BLaER1 treated with 17β-estradiol and CSF1 and Interleukin-3, amounts not matched to agents 10 nM and 100 nM (cell line): ENCODE measurements at regions not wholly inside any gene's neighbourhood (a gene's known extent, or its start where the extent isn't known, plus 50 kb on each side); places are given as distances from the start of the nearest gene placed in this dataset.

ENCODE experiments used
- H3K27ac ChIP-seq, 11 experiments: shearing (Covaris generic); formaldehyde crosslinking; 2 replicates each; pipeline ENCODE4 v1.8.1; 2022
- H3K27me3 ChIP-seq, 11 experiments: shearing (Covaris generic); formaldehyde crosslinking; 2 replicates each; pipeline ENCODE4 v1.8.1; 2022
- H3K36me3 ChIP-seq, 11 experiments: shearing (Covaris generic); formaldehyde crosslinking; 2 replicates each; pipeline ENCODE4 v1.8.1; 2022
- H3K4me1 ChIP-seq, 10 experiments: shearing (Covaris generic); formaldehyde crosslinking; 2 replicates each; pipeline ENCODE4 v1.8.1; 2022
- H3K4me2 ChIP-seq, 11 experiments: shearing (Covaris generic); formaldehyde crosslinking; 2 replicates each; pipeline ENCODE4 v1.8.1; 2022
- H3K4me3 ChIP-seq, 10 experiments: shearing (Covaris generic); formaldehyde crosslinking; 2 replicates each; pipeline ENCODE4 v1.8.1; 2022
- H3K9ac ChIP-seq, 11 experiments: shearing (Covaris generic); formaldehyde crosslinking; 2 replicates each; pipeline ENCODE4 v1.8.1; 2022
- H3K9me3 ChIP-seq, 11 experiments: shearing (Covaris generic); formaldehyde crosslinking; replicated peaks in 1 of 11; 2 replicates each; pipeline ENCODE4 v1.8.1; 2022
- H4K20me1 ChIP-seq, 11 experiments: shearing (Covaris generic); formaldehyde crosslinking; 2 replicates each; pipeline ENCODE4 v1.8.1; 2022
- Cebpa-rat ChIP-seq, 11 experiments: shearing (Covaris generic); IDR thresholded peaks; 2 replicates each; pipeline ENCODE4 v1.8.1; 2022

- Histone ChIP-seq H3K4me1 (no peaks in the 10 kb centered on the region), H3K4me3 (no peak overlapping the region), H3K9ac (no peak overlapping the region), H3K4me2 (no peak overlapping the region), H3K36me3 (no peaks in the 10 kb centered on the region), H3K27ac (no peak overlapping the region), H4K20me1 (no peaks in the 10 kb centered on the region), H3K27me3 (no peaks in the 10 kb centered on the region), H3K9me3 (no peaks in the 10 kb centered on the region)
- TF ChIP-seq Cebpa-rat (IDR thresholded peaks at IDR 0.05), result no peak
These were observed 76.9 kb upstream of the CAV2 start for GRCh38 chr7:116422683-116423082.

GRCh38 chr7:116423499-116423898 is 76.0 kb upstream of the CAV2 start:
- Histone ChIP-seq H3K36me3 (no peaks in the 10 kb centered on the region), H3K4me2 (no peak overlapping the region), H3K4me1 (no peaks in the 10 kb centered on the region), H3K9ac (no peak overlapping the region), H3K27me3 (no peaks in the 10 kb centered on the region), H3K27ac (no peak overlapping the region), H3K9me3 (no peaks in the 10 kb centered on the region), H3K4me3 (no peak overlapping the region), H4K20me1 (no peaks in the 10 kb centered on the region)
- no peak for TF ChIP-seq Cebpa-rat (IDR thresholded peaks at IDR 0.05)

GRCh38 chr7:116425647-116426209 is 73.8 kb upstream of the CAV2 start:
- no peak overlapping the region for H3K27ac ChIP-seq
- no peaks in the 10 kb centered on the region for H4K20me1 ChIP-seq
- no peak overlapping the region for H3K4me2 ChIP-seq

GRCh38 chr7:116426428-116427156 is 72.9 kb upstream of the CAV2 start:
- Histone ChIP-seq H4K20me1 (no peaks in the 10 kb centered on the region), H3K27me3 (no peaks in the 10 kb centered on the region), H3K4me3 (no peak overlapping the region), H3K9ac (no peak overlapping the region), H3K4me2 (no peak overlapping the region), H3K36me3 (no peaks in the 10 kb centered on the region), H3K4me1 (no peaks in the 10 kb centered on the region), H3K27ac (no peak overlapping the region), H3K9me3 (no peaks in the 10 kb centered on the region)
- TF ChIP-seq Cebpa-rat (IDR thresholded peaks at IDR 0.05), result no peak

More at GRCh38 chr7:116425647-116426209, 73.8 kb upstream of the CAV2 start:
- H3K9ac ChIP-seq, result no peak overlapping the region
- no peaks in the 10 kb centered on the region for H3K36me3 ChIP-seq
- H3K4me3 ChIP-seq, result no peak overlapping the region
- H3K4me1 ChIP-seq, result no peaks in the 10 kb centered on the region
- no peaks in the 10 kb centered on the region for H3K9me3 ChIP-seq
- H3K27me3 ChIP-seq, result no peaks in the 10 kb centered on the region
- TF ChIP-seq Cebpa-rat (IDR thresholded peaks at IDR 0.05), result no peak

- no peak overlapping the region for H3K4me3 ChIP-seq
- H4K20me1 ChIP-seq, result no peaks in the 10 kb centered on the region
- H3K4me1 ChIP-seq, result no peaks in the 10 kb centered on the region
- no peaks in the 10 kb centered on the region for H3K36me3 ChIP-seq
- H3K4me2 ChIP-seq, result no peak overlapping the region
- H3K27ac ChIP-seq, result no peak overlapping the region
- H3K9me3 ChIP-seq, result no peaks in the 10 kb centered on the region
- H3K27me3 ChIP-seq, result no peaks in the 10 kb centered on the region
- H3K9ac ChIP-seq, result no peak overlapping the region
- no peak for TF ChIP-seq Cebpa-rat (IDR thresholded peaks at IDR 0.05)
These were observed 69.4 kb upstream of the CAV2 start for GRCh38 chr7:116429986-116430619.

- no peaks in the 10 kb centered on the region for H3K36me3 ChIP-seq
- no peak overlapping the region for H3K27ac ChIP-seq
- no peak overlapping the region for H3K4me3 ChIP-seq
These were observed 67.6 kb upstream of the CAV2 start for GRCh38 chr7:116431787-116432526.

GRCh38 chr7:116432527-116432916 is 67.0 kb upstream of the CAV2 start:
- H3K36me3 ChIP-seq, result no peaks in the 10 kb centered on the region
- no peak overlapping the region for H3K4me2 ChIP-seq
- no peak overlapping the region for H3K9ac ChIP-seq

More at GRCh38 chr7:116431787-116432526, 67.6 kb upstream of the CAV2 start:
- Histone ChIP-seq H3K9me3 (peaks cover 0 to 4% (median 0%) of the 10 kb centered on the region in 11 experiments; a peak in 1 of 22 replicates), H3K4me1 (no peaks in the 10 kb centered on the region), H3K9ac (no peak overlapping the region), H3K27me3 (no peaks in the 10 kb centered on the region), H4K20me1 (no peaks in the 10 kb centered on the region), H3K4me2 (no peak overlapping the region)
- no peak for TF ChIP-seq Cebpa-rat (IDR thresholded peaks at IDR 0.05)

DNA sequence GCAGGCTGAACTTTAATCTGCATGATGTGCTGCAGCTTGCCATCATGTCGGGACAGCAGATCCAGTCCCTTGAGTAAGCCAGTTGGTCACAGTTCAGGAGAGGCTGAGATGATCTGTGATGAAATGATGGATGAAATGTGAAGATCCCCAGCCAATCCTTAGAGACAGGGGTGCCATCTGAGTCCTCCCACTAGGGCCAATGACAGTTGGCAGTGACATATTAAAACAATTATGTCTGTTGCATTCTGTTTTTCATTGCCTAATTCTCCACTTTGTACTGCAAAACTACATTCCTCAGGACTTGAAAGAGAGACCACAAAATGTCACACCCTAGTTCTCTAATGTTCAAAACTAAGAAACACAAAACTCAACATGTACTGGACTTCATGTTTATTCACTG is 66.3 kb upstream of the CAV2 start:
- no peaks in the 10 kb centered on the region for H3K4me1 ChIP-seq
- H3K27me3 ChIP-seq, result no peaks in the 10 kb centered on the region
- H4K20me1 ChIP-seq, result no peaks in the 10 kb centered on the region
- no peak overlapping the region for H3K9ac ChIP-seq
- peaks cover 0 to 4% (median 0%) of the 10 kb centered on the region in 11 experiments; a peak in 1 of 22 replicates for H3K9me3 ChIP-seq
- no peak overlapping the region for H3K27ac ChIP-seq
- H3K4me3 ChIP-seq, result no peak overlapping the region
- TF ChIP-seq Cebpa-rat (IDR thresholded peaks at IDR 0.05), result no peak
- H3K36me3 ChIP-seq, result no peaks in the 10 kb centered on the region
- H3K4me2 ChIP-seq, result no peak overlapping the region

More at GRCh38 chr7:116432527-116432916, 67.0 kb upstream of the CAV2 start:
- H3K9me3 ChIP-seq, result peaks cover 0 to 4% (median 0%) of the 10 kb centered on the region in 11 experiments; a peak in 1 of 22 replicates
- no peak overlapping the region for H3K4me3 ChIP-seq
- no peaks in the 10 kb centered on the region for H3K4me1 ChIP-seq
- no peaks in the 10 kb centered on the region for H4K20me1 ChIP-seq
- no peak for TF ChIP-seq Cebpa-rat (IDR thresholded peaks at IDR 0.05)
- H3K27ac ChIP-seq, result no peak overlapping the region
- no peaks in the 10 kb centered on the region for H3K27me3 ChIP-seq

DNA sequence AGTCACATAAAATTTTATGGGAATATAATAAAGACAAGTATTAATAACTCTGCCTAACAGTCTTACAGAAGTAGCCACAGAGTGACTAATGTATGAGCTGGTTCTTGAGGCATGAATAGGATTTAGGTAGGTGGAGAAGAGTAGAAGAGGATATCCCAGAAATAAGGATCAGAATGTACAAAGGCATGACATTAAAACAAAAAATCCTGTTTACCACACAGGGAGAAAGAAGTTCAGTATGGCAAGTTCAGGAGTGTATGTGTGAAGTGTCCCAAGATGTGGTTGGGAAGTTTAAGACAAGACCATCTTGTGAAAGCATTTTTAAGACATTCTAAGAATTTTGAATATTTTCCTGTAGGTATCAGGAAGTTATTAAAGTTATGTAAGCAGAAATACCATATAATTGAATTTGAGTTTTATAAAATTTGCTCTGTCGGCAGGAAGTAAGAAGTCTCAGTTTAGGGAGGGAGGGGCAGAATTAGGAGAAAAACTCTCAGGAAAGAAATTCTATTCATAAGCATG is 64.7 kb upstream of the CAV2 start:
- Histone ChIP-seq H3K27ac (no peak overlapping the region), H3K4me3 (no peak overlapping the region), H3K27me3 (no peaks in the 10 kb centered on the region), H3K4me2 (no peak overlapping the region), H3K9me3 (peaks cover 0 to 4% (median 0%) of the 10 kb centered on the region in 11 experiments; a peak in 1 of 22 replicates), H3K9ac (no peak overlapping the region), H3K36me3 (no peaks in the 10 kb centered on the region), H3K4me1 (no peaks in the 10 kb centered on the region), H4K20me1 (no peaks in the 10 kb centered on the region)
- TF ChIP-seq Cebpa-rat (IDR thresholded peaks at IDR 0.05), result no peak
